ENCODE measurements at regions not wholly inside any gene's neighbourhood (a gene's known extent, or its start where the extent isn't known, plus 50 kb on each side); places are given as distances from the start of the nearest gene placed in this dataset.

- TF ChIP-seq POLR2A (IDR thresholded peaks at IDR 0.05) (no peak), POLR2AphosphoS5 (IDR thresholded peaks at IDR 0.05; ENCODE audit: insufficient read depth in 1 of 2, low read depth in 1 of 2) (no peak), CTCF (IDR thresholded peaks at IDR 0.05) (no peak)
Observed at GRCh38 chr2:20147351-20147750, 77.6 kb downstream of the SDC1 start.

Data from vagina (tissue), 2 donors.